ENCODE measurements at regions not wholly inside any gene's neighbourhood (a gene's known extent, or its start where the extent isn't known, plus 50 kb on each side); places are given as distances from the start of the nearest gene placed in this dataset.

- TF ChIP-seq CTCF (IDR thresholded peaks at IDR 0.05; ENCODE audit: low read depth, low read length, poor library complexity, severe bottlenecking) (no peak), EZH2phosphoT487 (IDR thresholded peaks at IDR 0.05; ENCODE audit: borderline replicate concordance, low read length) (no peak)
These were observed 767.9 kb downstream of the TMEM121 start for GRCh38 chr14:106294324-106294723.

Measured in DOHH2 (cell line).